ENCODE measurements at regions not wholly inside any gene's neighbourhood (a gene's known extent, or its start where the extent isn't known, plus 50 kb on each side); places are given as distances from the start of the nearest gene placed in this dataset.

GRCh38 chr14:48323665-48324064 is 648.3 kb upstream of the MDGA2 start:
- TF ChIP-seq TSHZ2 (CRISPR knock-in tag; IDR thresholded peaks at IDR 0.05) (no peak), RARB (CRISPR knock-in tag; IDR thresholded peaks at IDR 0.05) (no peak), BACH2 (CRISPR knock-in tag; IDR thresholded peaks at IDR 0.05; ENCODE audit: borderline replicate concordance) (no peak), ZNF565 (CRISPR knock-in tag; conservative IDR thresholded peaks at IDR 0.05; ENCODE audit: low read depth) (no peak), CREB5 (CRISPR knock-in tag; IDR thresholded peaks at IDR 0.05; ENCODE audit: low read depth) (no peak), PATZ1 (CRISPR knock-in tag; IDR thresholded peaks at IDR 0.05; ENCODE audit: borderline replicate concordance) (no peak), TCF4 (CRISPR knock-in tag; IDR thresholded peaks at IDR 0.05; ENCODE audit: borderline replicate concordance) (no peak), ZNF8 (CRISPR knock-in tag; IDR thresholded peaks at IDR 0.05) (no peak), ISL1 (CRISPR knock-in tag; IDR thresholded peaks at IDR 0.05) (no peak), ZFP30 (CRISPR knock-in tag; IDR thresholded peaks at IDR 0.05) (no peak)

Measured in SK-N-SH treated with all-trans-retinoic acid at 6 μM for 48 hours (cell line).